ENCODE measurements at regions not wholly inside any gene's neighbourhood (a gene's known extent, or its start where the extent isn't known, plus 50 kb on each side); places are given as distances from the start of the nearest gene placed in this dataset.

GRCh38 chr2:240346753-240347372 lies 88.6 kb upstream of the GPC1 start:
- DNase-seq = no peak
- H3K4me3 Mint-ChIP-seq = no peak overlapping the region
- no peak for TF ChIP-seq CTCF (IDR thresholded peaks at IDR 0.05)
- H3K36me3 Mint-ChIP-seq = no peaks in the 10 kb centered on the region
- H3K27ac Mint-ChIP-seq = no peak overlapping the region
- WGBS (ENCODE audit: insufficient coverage) = 81% methylated on average over 20 of the region's 20 CpGs
- no peaks in the 10 kb centered on the region for H3K9me3 Mint-ChIP-seq
- Histone ChIP-seq H3K27me3 (ENCODE audit: control insufficient read depth, insufficient read depth, low read length) (no peaks in the 10 kb centered on the region), H3K9me3 (ENCODE audit: control insufficient read depth, insufficient read depth, low read length) (no peaks in the 10 kb centered on the region), H3K4me3 (ENCODE audit: low read length) (no peak overlapping the region), H3K4me1 (ENCODE audit: control insufficient read depth, insufficient read depth, low read length) (no peaks in the 10 kb centered on the region), H3K27ac (ENCODE audit: low read length) (no peak overlapping the region), H3K36me3 (ENCODE audit: control insufficient read depth, insufficient read depth, low read length) (no peaks in the 10 kb centered on the region)
- intact Hi-C loops (cut with micrococcal nuclease) = no loop called here
- H3K4me1 Mint-ChIP-seq = no peaks in the 10 kb centered on the region
- H3K27me3 Mint-ChIP-seq (ENCODE audit: low read depth in 2 of 2) = peaks cover 0 to 2% of the 10 kb centered on the region in 2 donors
- no peak for ATAC-seq

- H3K27me3 Mint-ChIP-seq (ENCODE audit: low read depth in 2 of 2) = peaks cover 0 to 2% of the 10 kb centered on the region in 2 donors
- Histone ChIP-seq H3K9me3 (ENCODE audit: control insufficient read depth, insufficient read depth, low read length) (no peaks in the 10 kb centered on the region), H3K4me3 (ENCODE audit: low read length) (no peak overlapping the region), H3K27ac (ENCODE audit: low read length) (no peak overlapping the region), H3K27me3 (ENCODE audit: control insufficient read depth, insufficient read depth, low read length) (no peaks in the 10 kb centered on the region), H3K36me3 (ENCODE audit: control insufficient read depth, insufficient read depth, low read length) (no peaks in the 10 kb centered on the region), H3K4me1 (ENCODE audit: control insufficient read depth, insufficient read depth, low read length) (no peaks in the 10 kb centered on the region)
- DNase-seq (no peak), ATAC-seq (no peak)
- WGBS (ENCODE audit: insufficient coverage) = 84% methylated on average over 13 of the region's 13 CpGs
- no peaks in the 10 kb centered on the region for H3K4me1 Mint-ChIP-seq
- H3K4me3 Mint-ChIP-seq = no peak overlapping the region
- TF ChIP-seq CTCF (IDR thresholded peaks at IDR 0.05) = no peak
- H3K9me3 Mint-ChIP-seq = no peaks in the 10 kb centered on the region
- no peak overlapping the region for H3K27ac Mint-ChIP-seq
- no peaks in the 10 kb centered on the region for H3K36me3 Mint-ChIP-seq
- intact Hi-C loops (cut with micrococcal nuclease) = no loop called here
Measured at GRCh38 chr2:240347373-240347940, 88.0 kb upstream of the GPC1 start.

GRCh38 chr2:240347949-240348500 lies 87.4 kb upstream of the GPC1 start:
- Histone ChIP-seq H3K9me3 (ENCODE audit: control insufficient read depth, insufficient read depth, low read length) (no peaks in the 10 kb centered on the region), H3K4me1 (ENCODE audit: control insufficient read depth, insufficient read depth, low read length) (no peaks in the 10 kb centered on the region), H3K36me3 (ENCODE audit: control insufficient read depth, insufficient read depth, low read length) (no peaks in the 10 kb centered on the region), H3K27ac (ENCODE audit: low read length) (no peak overlapping the region), H3K27me3 (ENCODE audit: control insufficient read depth, insufficient read depth, low read length) (no peaks in the 10 kb centered on the region), H3K4me3 (ENCODE audit: low read length) (no peak overlapping the region)
- ATAC-seq = no peak
- intact Hi-C loops (cut with micrococcal nuclease) = no loop called here
- H3K36me3 Mint-ChIP-seq = no peaks in the 10 kb centered on the region
- H3K4me1 Mint-ChIP-seq = no peaks in the 10 kb centered on the region
- DNase-seq = no peak
- H3K27ac Mint-ChIP-seq = no peak overlapping the region
- 80% methylated on average over 8 of the region's 8 CpGs for WGBS (ENCODE audit: insufficient coverage)
- no peak for TF ChIP-seq CTCF (IDR thresholded peaks at IDR 0.05)
- H3K9me3 Mint-ChIP-seq = no peaks in the 10 kb centered on the region
- H3K4me3 Mint-ChIP-seq = no peak overlapping the region
- H3K27me3 Mint-ChIP-seq (ENCODE audit: low read depth in 2 of 2) = peaks cover 0 to 2% of the 10 kb centered on the region in 2 donors
